ENCODE measurements at regions not wholly inside any gene's neighbourhood (a gene's known extent, or its start where the extent isn't known, plus 50 kb on each side); places are given as distances from the start of the nearest gene placed in this dataset.

DNA sequence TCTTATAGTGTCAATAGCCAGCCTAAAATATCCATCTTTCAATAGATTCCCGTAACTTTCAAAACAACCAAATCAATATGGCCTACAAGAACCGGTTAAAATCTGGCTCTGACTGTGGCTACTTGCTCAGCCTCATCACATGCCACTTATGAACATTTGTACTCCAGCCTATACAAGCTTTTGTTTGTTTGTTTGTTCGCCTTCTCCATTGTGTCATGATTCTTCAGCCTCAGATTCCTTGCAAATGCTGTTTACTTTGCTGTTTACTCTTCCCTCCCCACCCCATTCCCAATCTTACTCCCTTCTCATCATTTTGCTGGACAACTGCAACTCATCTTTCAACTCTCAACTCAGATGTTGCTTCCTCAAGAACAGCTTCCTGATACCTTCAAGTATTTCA lies 161.2 kb downstream of the CAPZA3 start:
- H3K9me3 ChIP-seq (replicated peaks in 1 of 2; ENCODE audit: control insufficient read depth in 2 of 2, insufficient read depth in 1 of 2, low read depth in 1 of 2, low read length in 2 of 2): peaks cover 0 to 2% of the 10 kb centered on the region in 2 donors
- H3K18ac ChIP-seq (ENCODE audit: low read length): no peak overlapping the region
- H3K4me3 ChIP-seq (ENCODE audit: low read length in 2 of 2): no peak overlapping the region
- no peak overlapping the region for H2BK12ac ChIP-seq (ENCODE audit: low read length)
- no peak overlapping the region for H3K4me2 ChIP-seq (ENCODE audit: insufficient read depth, low read length, poor library complexity, severe bottlenecking)
- no peak overlapping the region for H4K8ac ChIP-seq (ENCODE audit: low read depth, low read length)
- no peak overlapping the region for H3K27ac ChIP-seq (replicated peaks; ENCODE audit: low read length)
- no peak overlapping the region for H3K23ac ChIP-seq (ENCODE audit: low read depth, low read length, poor library complexity)
- WGBS, 2 donors (ENCODE audit: extremely low coverage in 2 of 2, insufficient read length in 2 of 2, insufficient replicate concordance in 1 of 2): no CpG with 5 or more reads among the region's 3 CpGs
- no peak for DNase-seq (ENCODE audit: low spot score)
- H2BK5ac ChIP-seq (ENCODE audit: low read length): no peak overlapping the region
- no peak overlapping the region for H2AK5ac ChIP-seq (ENCODE audit: low read depth, low read length)
- H2BK120ac ChIP-seq (ENCODE audit: low read depth, low read length): no peak overlapping the region
- no peaks in the 10 kb centered on the region for H3K36me3 ChIP-seq (replicated peaks in 1 of 2; ENCODE audit: control insufficient read depth in 2 of 2, insufficient read depth in 2 of 2, low read length in 2 of 2)
- H2AFZ ChIP-seq (ENCODE audit: low read length): no peak overlapping the region
- peaks cover 8 to 12% of the 10 kb centered on the region in 2 donors for H3K4me1 ChIP-seq (ENCODE audit: control insufficient read depth in 2 of 2, insufficient read depth in 1 of 2, low read depth in 1 of 2, low read length in 2 of 2)
- no peaks in the 10 kb centered on the region for H3K27me3 ChIP-seq (ENCODE audit: control insufficient read depth in 3 of 3, insufficient read depth in 3 of 3, low read depth in 1 of 3, low read length in 3 of 3)
- H2BK15ac ChIP-seq (ENCODE audit: low read length): no peak overlapping the region
- H3K9ac ChIP-seq (ENCODE audit: low read depth, low read length, poor library complexity): no peak overlapping the region
- no peak overlapping the region for H3K4ac ChIP-seq (ENCODE audit: low read length)
- H3K14ac ChIP-seq (ENCODE audit: low read length): no peak overlapping the region
- no peak overlapping the region for H4K91ac ChIP-seq (ENCODE audit: low read depth, low read length, poor library complexity)
- no peaks in the 10 kb centered on the region for H3K79me1 ChIP-seq (ENCODE audit: low read depth, low read length)

DNA sequence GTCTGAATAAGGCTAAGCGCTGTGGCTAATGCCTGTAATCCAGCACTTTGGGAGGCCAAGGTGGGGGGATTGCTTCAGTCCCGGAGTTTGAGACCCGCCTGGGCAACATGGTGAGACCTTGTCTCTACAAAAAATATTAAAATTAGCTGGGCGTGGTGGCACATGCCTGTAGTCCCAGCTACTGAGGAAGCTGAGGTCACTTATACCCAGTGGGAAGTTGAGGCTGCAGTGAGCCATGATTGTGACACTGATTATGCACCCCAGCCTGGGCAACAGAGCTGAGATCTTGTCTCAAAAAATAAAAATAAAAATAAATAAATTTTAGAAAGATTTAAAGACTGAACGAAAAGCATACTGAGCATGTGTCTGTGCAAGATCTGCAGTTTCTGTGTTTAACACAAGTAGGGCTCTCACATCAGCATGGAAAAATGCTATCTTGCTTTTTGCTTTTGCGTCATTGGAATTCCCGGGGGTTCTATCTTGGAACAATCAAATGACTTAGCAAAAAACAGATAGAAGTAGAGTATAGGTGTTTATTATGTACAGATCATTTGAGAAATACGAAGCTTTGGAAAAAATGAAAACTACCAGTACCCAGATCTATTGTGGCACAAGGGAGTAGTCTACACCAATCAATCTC lies 161.9 kb downstream of the CAPZA3 start:
- no peak overlapping the region for H3K18ac ChIP-seq (ENCODE audit: low read length)

DNA sequence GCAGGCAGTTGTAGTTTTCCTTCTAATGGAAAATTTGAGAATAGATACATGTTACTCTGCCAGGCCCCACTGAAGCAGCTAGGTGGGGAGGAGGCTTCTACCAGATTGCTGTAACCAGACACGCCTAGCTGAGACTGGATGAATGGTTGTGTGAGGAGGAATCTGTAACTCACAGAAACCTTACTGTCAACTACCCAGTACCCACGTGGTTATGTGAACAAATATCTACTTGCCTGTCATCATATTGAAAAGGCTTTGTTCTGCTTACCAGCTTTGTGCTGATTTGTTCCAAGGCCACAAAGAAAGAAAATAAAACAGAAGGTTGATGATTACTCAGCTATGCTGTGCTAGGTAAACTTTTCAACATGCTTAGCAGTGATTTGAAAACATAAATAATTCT lies 167.2 kb downstream of the CAPZA3 start:
- Histone ChIP-seq H3K36me3 (replicated peaks in 1 of 2; ENCODE audit: control insufficient read depth in 2 of 2, insufficient read depth in 2 of 2, low read length in 2 of 2) (no peaks in the 10 kb centered on the region), H2BK120ac (ENCODE audit: low read depth, low read length) (no peak overlapping the region), H3K14ac (ENCODE audit: low read length) (no peak overlapping the region), H3K27ac (replicated peaks; ENCODE audit: low read length) (no peak overlapping the region), H3K27me3 (ENCODE audit: control insufficient read depth in 3 of 3, insufficient read depth in 3 of 3, low read depth in 1 of 3, low read length in 3 of 3) (no peaks in the 10 kb centered on the region), H3K9me3 (replicated peaks in 1 of 2; ENCODE audit: control insufficient read depth in 2 of 2, insufficient read depth in 1 of 2, low read depth in 1 of 2, low read length in 2 of 2) (peaks cover 2 to 3% of the 10 kb centered on the region in 2 donors), H2AK5ac (ENCODE audit: low read depth, low read length) (no peak overlapping the region), H2BK15ac (ENCODE audit: low read length) (no peak overlapping the region), H3K4me3 (ENCODE audit: low read length in 2 of 2) (no peak overlapping the region), H3K79me1 (ENCODE audit: low read depth, low read length) (no peaks in the 10 kb centered on the region), H2BK5ac (ENCODE audit: low read length) (no peak overlapping the region), H2AFZ (ENCODE audit: low read length) (no peak overlapping the region), H4K91ac (ENCODE audit: low read depth, low read length, poor library complexity) (no peak overlapping the region), H3K4me1 (ENCODE audit: control insufficient read depth in 2 of 2, insufficient read depth in 1 of 2, low read depth in 1 of 2, low read length in 2 of 2) (peaks cover 0 to 12% of the 10 kb centered on the region in 2 donors), H3K4me2 (ENCODE audit: insufficient read depth, low read length, poor library complexity, severe bottlenecking) (no peak overlapping the region), H3K18ac (ENCODE audit: low read length) (no peak overlapping the region), H3K23ac (ENCODE audit: low read depth, low read length, poor library complexity) (no peak overlapping the region), H3K4ac (ENCODE audit: low read length) (no peak overlapping the region), H2BK12ac (ENCODE audit: low read length) (no peak overlapping the region), H3K9ac (ENCODE audit: low read depth, low read length, poor library complexity) (no peak overlapping the region), H4K8ac (ENCODE audit: low read depth, low read length) (no peak overlapping the region)
- WGBS, 2 donors (ENCODE audit: extremely low coverage in 2 of 2, insufficient read length in 2 of 2, insufficient replicate concordance in 1 of 2): no CpG with 5 or more reads among the region's 2 CpGs
- DNase-seq (ENCODE audit: low spot score): no peak

More for the DNA sequence above, 161.9 kb downstream of the CAPZA3 start:
- no peak overlapping the region for H3K9ac ChIP-seq (ENCODE audit: low read depth, low read length, poor library complexity)
- H4K91ac ChIP-seq (ENCODE audit: low read depth, low read length, poor library complexity): no peak overlapping the region
- H2AK5ac ChIP-seq (ENCODE audit: low read depth, low read length): no peak overlapping the region
- no peaks in the 10 kb centered on the region for H3K36me3 ChIP-seq (replicated peaks in 1 of 2; ENCODE audit: control insufficient read depth in 2 of 2, insufficient read depth in 2 of 2, low read length in 2 of 2)
- no CpG with 5 or more reads among the region's 8 CpGs for WGBS, 2 donors (ENCODE audit: extremely low coverage in 2 of 2, insufficient read length in 2 of 2, insufficient replicate concordance in 1 of 2)
- no peak overlapping the region for H3K4me2 ChIP-seq (ENCODE audit: insufficient read depth, low read length, poor library complexity, severe bottlenecking)
- H2BK12ac ChIP-seq (ENCODE audit: low read length): no peak overlapping the region
- no peaks in the 10 kb centered on the region for H3K79me1 ChIP-seq (ENCODE audit: low read depth, low read length)
- no peak overlapping the region for H3K27ac ChIP-seq (replicated peaks; ENCODE audit: low read length)
- peaks cover 0 to 2% of the 10 kb centered on the region in 2 donors for H3K9me3 ChIP-seq (replicated peaks in 1 of 2; ENCODE audit: control insufficient read depth in 2 of 2, insufficient read depth in 1 of 2, low read depth in 1 of 2, low read length in 2 of 2)
- H2BK5ac ChIP-seq (ENCODE audit: low read length): no peak overlapping the region
- no peak overlapping the region for H2AFZ ChIP-seq (ENCODE audit: low read length)
- no peak overlapping the region for H4K8ac ChIP-seq (ENCODE audit: low read depth, low read length)
- H3K14ac ChIP-seq (ENCODE audit: low read length): no peak overlapping the region
- H3K4ac ChIP-seq (ENCODE audit: low read length): no peak overlapping the region
- peaks cover 8 to 12% of the 10 kb centered on the region in 2 donors for H3K4me1 ChIP-seq (ENCODE audit: control insufficient read depth in 2 of 2, insufficient read depth in 1 of 2, low read depth in 1 of 2, low read length in 2 of 2)
- H2BK15ac ChIP-seq (ENCODE audit: low read length): no peak overlapping the region
- DNase-seq (ENCODE audit: low spot score): no peak
- H3K4me3 ChIP-seq (ENCODE audit: low read length in 2 of 2): no peak overlapping the region
- no peaks in the 10 kb centered on the region for H3K27me3 ChIP-seq (ENCODE audit: control insufficient read depth in 3 of 3, insufficient read depth in 3 of 3, low read depth in 1 of 3, low read length in 3 of 3)
- no peak overlapping the region for H2BK120ac ChIP-seq (ENCODE audit: low read depth, low read length)
- H3K23ac ChIP-seq (ENCODE audit: low read depth, low read length, poor library complexity): no peak overlapping the region

DNA sequence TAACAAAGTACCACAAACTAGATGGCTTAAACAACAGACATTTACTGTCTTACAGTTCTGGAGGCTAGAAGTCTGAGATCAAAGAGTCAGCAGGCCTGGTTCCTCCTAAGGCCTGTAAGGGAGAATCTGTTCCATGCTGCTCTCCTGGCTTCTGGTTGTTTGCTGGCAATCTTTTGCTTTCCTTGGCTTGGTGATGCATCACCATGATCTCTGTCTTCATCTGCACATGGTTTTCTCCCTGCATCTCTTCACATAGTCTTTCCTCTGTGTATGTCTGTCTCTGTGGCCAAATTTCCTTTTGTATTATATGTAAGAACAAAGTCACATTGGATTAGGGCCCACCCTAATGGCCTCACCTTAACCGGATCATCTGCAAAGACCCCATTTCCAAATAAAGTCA lies 168.5 kb downstream of the CAPZA3 start:
- Histone ChIP-seq H3K4ac (ENCODE audit: low read length) (no peak overlapping the region), H3K36me3 (replicated peaks in 1 of 2; ENCODE audit: control insufficient read depth in 2 of 2, insufficient read depth in 2 of 2, low read length in 2 of 2) (no peaks in the 10 kb centered on the region), H3K4me1 (ENCODE audit: control insufficient read depth in 2 of 2, insufficient read depth in 1 of 2, low read depth in 1 of 2, low read length in 2 of 2) (peaks cover 0 to 12% of the 10 kb centered on the region in 2 donors), H3K9ac (ENCODE audit: low read depth, low read length, poor library complexity) (no peak overlapping the region), H3K9me3 (replicated peaks in 1 of 2; ENCODE audit: control insufficient read depth in 2 of 2, insufficient read depth in 1 of 2, low read depth in 1 of 2, low read length in 2 of 2) (peaks cover 2 to 3% of the 10 kb centered on the region in 2 donors), H4K8ac (ENCODE audit: low read depth, low read length) (no peak overlapping the region), H3K4me3 (ENCODE audit: low read length in 2 of 2) (no peak overlapping the region), H2BK5ac (ENCODE audit: low read length) (no peak overlapping the region), H3K27ac (replicated peaks; ENCODE audit: low read length) (no peak overlapping the region), H2BK120ac (ENCODE audit: low read depth, low read length) (no peak overlapping the region), H3K14ac (ENCODE audit: low read length) (no peak overlapping the region), H3K79me1 (ENCODE audit: low read depth, low read length) (no peaks in the 10 kb centered on the region), H2AFZ (ENCODE audit: low read length) (no peak overlapping the region), H2AK5ac (ENCODE audit: low read depth, low read length) (no peak overlapping the region), H4K91ac (ENCODE audit: low read depth, low read length, poor library complexity) (no peak overlapping the region), H3K27me3 (ENCODE audit: control insufficient read depth in 3 of 3, insufficient read depth in 3 of 3, low read depth in 1 of 3, low read length in 3 of 3) (no peaks in the 10 kb centered on the region), H3K23ac (ENCODE audit: low read depth, low read length, poor library complexity) (no peak overlapping the region), H3K18ac (ENCODE audit: low read length) (no peak overlapping the region), H2BK15ac (ENCODE audit: low read length) (no peak overlapping the region), H2BK12ac (ENCODE audit: low read length) (no peak overlapping the region), H3K4me2 (ENCODE audit: insufficient read depth, low read length, poor library complexity, severe bottlenecking) (no peak overlapping the region)
- DNase-seq (ENCODE audit: low spot score): no peak
- no CpG with 5 or more reads among the region's 1 CpG for WGBS, 2 donors (ENCODE audit: extremely low coverage in 2 of 2, insufficient read length in 2 of 2, insufficient replicate concordance in 1 of 2)
